ENCODE measurements at regions not wholly inside any gene's neighbourhood (a gene's known extent, or its start where the extent isn't known, plus 50 kb on each side); places are given as distances from the start of the nearest gene placed in this dataset.
A peak's percentile ranks its signal among the peaks of the same experiment; 100 is the strongest.

DNA sequence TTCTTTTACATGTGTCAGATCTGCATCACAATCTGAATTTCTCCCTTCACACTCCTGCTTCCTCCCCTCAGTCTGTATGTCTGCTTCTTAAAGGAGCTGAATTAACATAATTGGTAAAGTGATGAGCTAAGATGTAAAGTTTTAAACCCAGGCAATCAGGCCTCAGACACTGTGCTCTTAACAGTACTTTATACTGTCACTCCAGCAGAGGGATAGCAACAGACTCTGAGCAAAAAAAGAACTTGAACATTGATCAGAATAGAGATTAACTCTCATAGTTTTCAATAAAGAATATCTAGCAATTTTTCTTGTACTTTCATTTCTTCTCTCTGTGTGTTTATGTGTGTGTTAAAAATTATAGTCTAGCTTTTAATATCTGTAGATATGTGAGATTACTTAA lies 110.3 kb downstream of the DUSP10 start:
- no peak for DNase-seq
- Mint-ChIP-seq H3K36me3 (no peaks in the 10 kb centered on the region), H3K27me3 (peaks cover 0 to 2% of the 10 kb centered on the region in 2 donors), H3K4me3 (no peak overlapping the region), H3K4me1 (peaks cover 0 to 2% (median 0%) of the 10 kb centered on the region in 4 donors), H3K9me3 (no peaks in the 10 kb centered on the region), H3K27ac (no peak overlapping the region)
- POLR2A ChIA-PET (ENCODE audit: partially characterized antibody): no interaction called here
- intact Hi-C loops (cut with micrococcal nuclease): no loop called here
- no peaks in the 10 kb centered on the region for H3K4me1 ChIP-seq (ENCODE audit: insufficient read depth, low read length)
- no peaks in the 10 kb centered on the region for H3K27me3 ChIP-seq (ENCODE audit: insufficient read depth, low read length)
- no peaks in the 10 kb centered on the region for H3K36me3 ChIP-seq (ENCODE audit: insufficient read depth, low read length)
- no peak overlapping the region for H3K4me3 ChIP-seq (ENCODE audit: low read length in 2 of 2)
- no peak overlapping the region for H3K27ac ChIP-seq (ENCODE audit: low read depth, low read length)
- CTCF ChIA-PET (ENCODE audit: partially characterized antibody): no interaction called here
- no peaks in the 10 kb centered on the region for H3K9me3 ChIP-seq (ENCODE audit: control insufficient read depth in 1 of 2, low read length in 2 of 2)

DNA sequence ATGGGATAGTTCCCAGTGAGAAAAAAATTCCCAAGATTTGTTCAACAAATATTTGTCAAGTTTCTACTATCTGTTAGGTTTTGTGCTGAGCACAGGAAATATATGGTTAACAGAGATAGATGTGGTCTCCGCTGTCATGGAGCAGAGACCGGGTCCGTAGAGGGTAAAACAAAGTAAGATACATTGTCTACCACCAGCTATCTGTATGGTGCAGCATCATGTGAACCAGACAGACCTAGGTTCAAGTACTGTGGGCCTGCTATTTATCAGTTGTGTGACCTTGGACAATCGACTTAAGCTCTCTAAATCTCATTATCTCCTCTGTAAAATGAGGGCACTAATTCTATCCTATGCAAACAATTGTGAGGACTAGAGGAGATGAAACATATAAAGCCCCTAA lies 109.8 kb downstream of the DUSP10 start:
- H3K9me3 ChIP-seq (ENCODE audit: control insufficient read depth in 1 of 2, low read length in 2 of 2): no peaks in the 10 kb centered on the region
- DNase-seq: no peak
- POLR2A ChIA-PET (ENCODE audit: partially characterized antibody): no interaction called here
- no peaks in the 10 kb centered on the region for H3K27me3 ChIP-seq (ENCODE audit: insufficient read depth, low read length)
- no peaks in the 10 kb centered on the region for H3K4me1 ChIP-seq (ENCODE audit: insufficient read depth, low read length)
- CTCF ChIA-PET (ENCODE audit: partially characterized antibody): no interaction called here
- no peak overlapping the region for H3K4me3 Mint-ChIP-seq
- H3K27ac ChIP-seq (ENCODE audit: low read depth, low read length): no peak overlapping the region
- H3K36me3 ChIP-seq (ENCODE audit: insufficient read depth, low read length): no peaks in the 10 kb centered on the region
- no peak overlapping the region for H3K4me3 ChIP-seq (ENCODE audit: low read length in 2 of 2)
- H3K27ac Mint-ChIP-seq: no peak overlapping the region
- H3K27me3 Mint-ChIP-seq: peaks cover 0 to 2% of the 10 kb centered on the region in 2 donors
- intact Hi-C loops (cut with micrococcal nuclease): no loop called here
- H3K36me3 Mint-ChIP-seq: no peaks in the 10 kb centered on the region
- no peaks in the 10 kb centered on the region for H3K9me3 Mint-ChIP-seq
- H3K4me1 Mint-ChIP-seq: peaks cover 0 to 2% (median 0%) of the 10 kb centered on the region in 4 donors

DNA sequence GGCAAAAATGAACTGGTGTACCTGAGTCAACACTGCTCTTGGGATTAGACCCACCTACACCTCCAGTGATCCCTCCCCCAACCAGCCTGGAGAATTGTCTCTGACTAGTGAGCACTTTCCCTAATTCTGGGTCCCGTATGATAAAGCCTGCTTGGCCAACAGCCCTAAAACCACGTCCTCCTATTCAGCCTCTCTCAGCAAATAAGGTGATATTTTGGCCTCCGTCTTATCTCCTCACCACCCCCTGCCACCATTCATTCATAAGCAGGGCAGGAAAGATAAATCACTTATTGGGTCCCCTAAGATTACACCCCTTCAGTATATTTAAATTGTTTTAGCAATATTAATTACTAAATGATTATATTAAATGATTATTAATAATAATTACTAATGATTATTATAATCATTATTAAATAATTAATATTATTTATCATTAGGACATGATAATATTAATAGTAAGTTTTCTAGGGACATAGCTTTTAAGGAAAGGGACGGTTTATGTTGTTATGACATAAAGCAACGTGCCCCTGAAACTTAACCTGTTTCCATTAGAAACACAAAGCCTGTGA lies 108.0 kb downstream of the DUSP10 start:
- CTCF ChIA-PET (ENCODE audit: partially characterized antibody): no interaction called here
- no peak overlapping the region for H3K27ac Mint-ChIP-seq

GRCh38 chr1:221634606-221635005 lies 107.3 kb downstream of the DUSP10 start:
- peaks cover 0 to 2% (median 0%) of the 10 kb centered on the region in 4 donors for H3K4me1 Mint-ChIP-seq

More for the DNA sequence above, 108.0 kb downstream of the DUSP10 start:
- peaks cover 0 to 2% (median 0%) of the 10 kb centered on the region in 4 donors for H3K4me1 Mint-ChIP-seq
- H3K4me3 ChIP-seq (ENCODE audit: low read length in 2 of 2): no peak overlapping the region
- H3K36me3 ChIP-seq (ENCODE audit: insufficient read depth, low read length): no peaks in the 10 kb centered on the region
- no peaks in the 10 kb centered on the region for H3K36me3 Mint-ChIP-seq
- H3K4me1 ChIP-seq (ENCODE audit: insufficient read depth, low read length): no peaks in the 10 kb centered on the region
- no peak for DNase-seq
- no peaks in the 10 kb centered on the region for H3K9me3 ChIP-seq (ENCODE audit: control insufficient read depth in 1 of 2, low read length in 2 of 2)
- intact Hi-C loops (cut with micrococcal nuclease): no loop called here
- no peak overlapping the region for H3K4me3 Mint-ChIP-seq
- H3K27me3 Mint-ChIP-seq: peaks cover 0 to 2% of the 10 kb centered on the region in 2 donors
- H3K27ac ChIP-seq (ENCODE audit: low read depth, low read length): no peak overlapping the region
- POLR2A ChIA-PET (ENCODE audit: partially characterized antibody): no interaction called here
- no peaks in the 10 kb centered on the region for H3K9me3 Mint-ChIP-seq
- no peaks in the 10 kb centered on the region for H3K27me3 ChIP-seq (ENCODE audit: insufficient read depth, low read length)

DNA sequence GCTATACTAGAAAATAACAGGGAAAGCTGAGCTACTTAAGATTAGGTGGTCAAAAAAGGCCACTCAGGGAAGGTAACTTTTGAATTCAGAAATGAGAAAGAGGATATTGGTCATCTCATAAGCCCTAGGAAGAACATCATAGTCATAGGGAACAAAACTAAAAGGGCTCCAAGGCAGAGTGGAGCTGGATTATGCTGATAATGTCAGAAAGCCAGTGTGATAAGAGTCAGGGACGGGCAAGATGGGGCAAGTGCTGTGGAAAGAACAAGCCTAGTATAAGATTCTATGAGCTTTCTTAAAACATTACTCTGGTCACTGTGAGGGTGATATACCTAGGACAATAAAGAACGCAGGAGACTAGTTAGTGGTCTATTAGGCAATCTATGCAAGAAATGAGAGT lies 106.6 kb downstream of the DUSP10 start:
- Histone ChIP-seq H3K27ac (ENCODE audit: low read depth, low read length) (no peak overlapping the region), H3K4me1 (ENCODE audit: insufficient read depth, low read length) (no peaks in the 10 kb centered on the region), H3K36me3 (ENCODE audit: insufficient read depth, low read length) (no peaks in the 10 kb centered on the region), H3K27me3 (ENCODE audit: insufficient read depth, low read length) (no peaks in the 10 kb centered on the region), H3K4me3 (ENCODE audit: low read length in 2 of 2) (no peak overlapping the region), H3K9me3 (ENCODE audit: control insufficient read depth in 1 of 2, low read length in 2 of 2) (no peaks in the 10 kb centered on the region)
- H3K4me3 Mint-ChIP-seq: no peak overlapping the region
- ChIA-PET POLR2A (ENCODE audit: partially characterized antibody) (no interaction called here), CTCF (ENCODE audit: partially characterized antibody) (interaction anchor here (1.7 kb wide), 1 partner anchor 11 kb away, joined by 3 read pairs; no protein-coding TSS in a partner anchor)
- H3K36me3 Mint-ChIP-seq: no peaks in the 10 kb centered on the region
- peaks cover 0 to 2% of the 10 kb centered on the region in 2 donors for H3K27me3 Mint-ChIP-seq
- H3K4me1 Mint-ChIP-seq: peaks cover 0 to 2% (median 0%) of the 10 kb centered on the region in 4 donors
- no peaks in the 10 kb centered on the region for H3K9me3 Mint-ChIP-seq
- intact Hi-C loops (cut with micrococcal nuclease): no loop called here
- DNase-seq: no peak
- H3K27ac Mint-ChIP-seq: no peak overlapping the region

More at GRCh38 chr1:221634606-221635005, 107.3 kb downstream of the DUSP10 start:
- ChIA-PET CTCF (ENCODE audit: partially characterized antibody) (interaction anchor here (1.7 kb wide), 1 partner anchor 11 kb away, joined by 3 read pairs; no protein-coding TSS in a partner anchor), POLR2A (ENCODE audit: partially characterized antibody) (no interaction called here)
- no peaks in the 10 kb centered on the region for H3K36me3 Mint-ChIP-seq
- Histone ChIP-seq H3K27me3 (ENCODE audit: insufficient read depth, low read length) (no peaks in the 10 kb centered on the region), H3K4me3 (ENCODE audit: low read length in 2 of 2) (no peak overlapping the region), H3K36me3 (ENCODE audit: insufficient read depth, low read length) (no peaks in the 10 kb centered on the region), H3K27ac (ENCODE audit: low read depth, low read length) (no peak overlapping the region), H3K9me3 (ENCODE audit: control insufficient read depth in 1 of 2, low read length in 2 of 2) (no peaks in the 10 kb centered on the region), H3K4me1 (ENCODE audit: insufficient read depth, low read length) (no peaks in the 10 kb centered on the region)
- H3K9me3 Mint-ChIP-seq: no peaks in the 10 kb centered on the region
- no peak overlapping the region for H3K4me3 Mint-ChIP-seq
- peak overlapping the region in 1 of 7 donors; percentile 54 for H3K27ac Mint-ChIP-seq
- intact Hi-C loops (cut with micrococcal nuclease): no loop called here
- DNase-seq: no peak
- peaks cover 0 to 2% of the 10 kb centered on the region in 2 donors for H3K27me3 Mint-ChIP-seq

DNA sequence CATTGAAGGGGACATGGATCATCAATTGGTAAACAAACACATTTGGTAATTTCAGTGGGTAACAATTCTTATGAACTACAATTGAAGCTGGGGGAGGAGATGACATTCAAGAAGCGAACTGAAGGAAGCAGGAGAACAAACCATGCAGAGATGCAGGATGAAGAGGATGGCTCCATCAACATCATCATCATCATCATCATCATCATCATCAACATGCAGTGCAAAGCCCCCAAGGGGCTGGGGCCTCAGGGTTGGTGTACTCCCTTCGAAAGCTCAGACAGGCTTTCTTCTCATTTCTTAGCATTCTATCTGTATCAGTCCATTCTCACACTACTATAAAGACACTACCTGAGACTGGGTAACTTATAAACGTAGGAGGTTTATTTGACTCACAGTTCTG lies 105.8 kb downstream of the DUSP10 start:
- Mint-ChIP-seq H3K27ac (no peak overlapping the region), H3K36me3 (no peaks in the 10 kb centered on the region), H3K4me3 (no peak overlapping the region), H3K27me3 (peaks cover 0 to 2% of the 10 kb centered on the region in 2 donors), H3K4me1 (peaks cover 0 to 2% (median 0%) of the 10 kb centered on the region in 4 donors), H3K9me3 (no peaks in the 10 kb centered on the region)
- ChIA-PET CTCF (ENCODE audit: partially characterized antibody) (interaction anchor here (0.9 to 1.7 kb wide), 2 partner anchors 10 to 158 kb away, joined by 3 read pairs; no protein-coding TSS in a partner anchor), POLR2A (ENCODE audit: partially characterized antibody) (no interaction called here)
- no peak overlapping the region for H3K4me3 ChIP-seq (ENCODE audit: low read length in 2 of 2)
- H3K9me3 ChIP-seq (ENCODE audit: control insufficient read depth in 1 of 2, low read length in 2 of 2): no peaks in the 10 kb centered on the region
- H3K27ac ChIP-seq (ENCODE audit: low read depth, low read length): no peak overlapping the region
- no peaks in the 10 kb centered on the region for H3K27me3 ChIP-seq (ENCODE audit: insufficient read depth, low read length)
- no peaks in the 10 kb centered on the region for H3K36me3 ChIP-seq (ENCODE audit: insufficient read depth, low read length)
- intact Hi-C loops (cut with micrococcal nuclease): no loop called here
- no peaks in the 10 kb centered on the region for H3K4me1 ChIP-seq (ENCODE audit: insufficient read depth, low read length)
- no peak for DNase-seq

GRCh38 chr1:221636967-221637366 lies 104.9 kb downstream of the DUSP10 start:
- intact Hi-C loops (cut with micrococcal nuclease): no loop called here
- no peaks in the 10 kb centered on the region for H3K27me3 ChIP-seq (ENCODE audit: insufficient read depth, low read length)

More at GRCh38 chr1:221636967-221637366, 104.9 kb downstream of the DUSP10 start:
- Mint-ChIP-seq H3K36me3 (no peaks in the 10 kb centered on the region), H3K27me3 (no peaks in the 10 kb centered on the region), H3K4me3 (no peak overlapping the region), H3K4me1 (no peaks in the 10 kb centered on the region), H3K9me3 (no peaks in the 10 kb centered on the region), H3K27ac (no peak overlapping the region)
- no peak overlapping the region for H3K27ac ChIP-seq (ENCODE audit: low read depth, low read length)
- H3K36me3 ChIP-seq (ENCODE audit: insufficient read depth, low read length): no peaks in the 10 kb centered on the region
- H3K9me3 ChIP-seq (ENCODE audit: control insufficient read depth in 1 of 2, low read length in 2 of 2): no peaks in the 10 kb centered on the region
- no peak overlapping the region for H3K4me3 ChIP-seq (ENCODE audit: low read length in 2 of 2)
- ChIA-PET CTCF (ENCODE audit: partially characterized antibody) (interaction anchor here (0.9 to 1.1 kb wide), 2 partner anchors 105 to 159 kb away, joined by 3 read pairs; partner anchors contain the start of gene DUSP10), POLR2A (ENCODE audit: partially characterized antibody) (interaction anchor here (1.2 kb wide), 1 partner anchor 104 kb away, joined by 3 read pairs; no protein-coding TSS in a partner anchor)
- no peak for DNase-seq
- H3K4me1 ChIP-seq (ENCODE audit: insufficient read depth, low read length): no peaks in the 10 kb centered on the region

Data from CD4-positive, alpha-beta memory T cell (primary cell).